Suprapubic skin (tissue), 4 donors: ENCODE measurements at regions not wholly inside any gene's neighbourhood (a gene's known extent, or its start where the extent isn't known, plus 50 kb on each side); places are given as distances from the start of the nearest gene placed in this dataset.

Experiments
- DNase-seq, 2 donors: peaks; one replicate each; pipeline ENCODE4 v3.0.0-alpha.2; 2019; ENCODE audit warnings: low spot score in 2 of 2
- H3K27ac ChIP-seq: fragments of 200-600 bp; sonication (generic); one replicate; pipeline ENCODE4 v1.5.1; 2019
- H3K27me3 ChIP-seq: fragments of 200-600 bp; sonication (generic); one replicate; pipeline ENCODE4 v1.5.1; 2019
- H3K36me3 ChIP-seq: fragments of 200-600 bp; sonication (generic); one replicate; pipeline ENCODE4 v1.5.1; 2019
- H3K4me1 ChIP-seq: fragments of 200-600 bp; sonication (generic); one replicate; pipeline ENCODE4 v1.5.1; 2019
- H3K4me3 ChIP-seq: fragments of 200-600 bp; sonication (generic); one replicate; pipeline ENCODE4 v1.5.1; 2019; ENCODE audit warnings: mild to moderate bottlenecking
- H3K9me3 ChIP-seq: fragments of 200-600 bp; sonication (generic); one replicate; pipeline ENCODE4 v1.5.1; 2019
- EP300 ChIP-seq: sonication (generic); formaldehyde crosslinking; IDR thresholded peaks from one replicate; pipeline ENCODE4 v1.6.1; 2017; ENCODE audit warnings: antibody characterized with exemption
- POLR2A ChIP-seq, 2 donors: fragments of 450-650 bp; IDR thresholded peaks; one replicate each; pipeline ENCODE4 v1.6.1; 2017; ENCODE audit warnings: antibody characterized with exemption in 2 of 2, mild to moderate bottlenecking in 2 of 2, moderate library complexity in 2 of 2
- POLR2AphosphoS5 ChIP-seq, 3 donors: sonication (generic); formaldehyde crosslinking; IDR thresholded peaks; one replicate each; pipeline ENCODE4 v1.6.1; 2017; ENCODE audit warnings: antibody characterized with exemption in 3 of 3
- WGBS: methylation state at CpG from one replicate; pipeline ENCODE4 v1.1.5; 2018; 5-methylcytosine and 5-hydroxymethylcytosine counted together
- TF ChIP-seq, protein P1 (sequence below), 2 donors: fragments of 200-600 bp in 1 of 2; fragments of 450-650 bp in 1 of 2; sonication (generic) in 1 of 2; IDR thresholded peaks; one replicate each; pipeline ENCODE4 v1.5.1; 2016 to 2019; ENCODE audit warnings: antibody characterized with exemption in 2 of 2, mild to moderate bottlenecking in 1 of 2, moderate library complexity in 1 of 2

- TF ChIP-seq POLR2AphosphoS5 (IDR thresholded peaks at IDR 0.05) (no peak), POLR2A (IDR thresholded peaks at IDR 0.05) (no peak), EP300 (no peak)
- Histone ChIP-seq H3K4me3 (peak overlapping the region; percentile 23), H3K27ac (no peak overlapping the region), H3K4me1 (no peaks in the 10 kb centered on the region), H3K27me3 (no peaks in the 10 kb centered on the region), H3K9me3 (no peaks in the 10 kb centered on the region), H3K36me3 (no peaks in the 10 kb centered on the region)
- 42% methylated on average over 5 of the region's 5 CpGs for WGBS
- DNase-seq: no peak
Measured at GRCh38 chr7:18290223-18290622, 205.3 kb upstream of the HDAC9 start.

DNA sequence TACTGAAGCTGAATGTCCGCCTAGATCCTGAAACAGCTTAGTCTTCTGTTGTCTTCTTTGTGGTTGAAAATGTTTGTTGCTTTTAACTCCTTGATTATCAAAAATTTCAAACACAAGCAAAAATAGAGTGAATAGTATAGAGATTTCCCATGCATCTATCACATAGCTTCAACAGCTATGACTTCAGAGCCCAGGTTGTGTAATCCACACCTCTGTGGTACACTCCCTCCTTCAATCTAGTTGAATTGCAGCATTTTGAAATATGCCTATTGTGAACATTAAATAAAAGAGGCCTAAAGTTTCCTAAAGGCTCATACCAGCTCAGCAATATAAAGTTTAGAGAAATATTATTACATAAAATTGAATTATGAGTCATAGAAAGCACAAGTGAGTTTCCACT, 204.7 kb upstream of the HDAC9 start:
- no peak for DNase-seq
- H3K4me3 ChIP-seq: peak overlapping the region; percentile 23
- H3K9me3 ChIP-seq: no peaks in the 10 kb centered on the region
- H3K27ac ChIP-seq: no peak overlapping the region
- no peaks in the 10 kb centered on the region for H3K4me1 ChIP-seq
- 62% methylated on average over 1 of the region's 1 CpG for WGBS
- no peak for TF ChIP-seq POLR2AphosphoS5 (IDR thresholded peaks at IDR 0.05)
- TF ChIP-seq, protein P1, sequence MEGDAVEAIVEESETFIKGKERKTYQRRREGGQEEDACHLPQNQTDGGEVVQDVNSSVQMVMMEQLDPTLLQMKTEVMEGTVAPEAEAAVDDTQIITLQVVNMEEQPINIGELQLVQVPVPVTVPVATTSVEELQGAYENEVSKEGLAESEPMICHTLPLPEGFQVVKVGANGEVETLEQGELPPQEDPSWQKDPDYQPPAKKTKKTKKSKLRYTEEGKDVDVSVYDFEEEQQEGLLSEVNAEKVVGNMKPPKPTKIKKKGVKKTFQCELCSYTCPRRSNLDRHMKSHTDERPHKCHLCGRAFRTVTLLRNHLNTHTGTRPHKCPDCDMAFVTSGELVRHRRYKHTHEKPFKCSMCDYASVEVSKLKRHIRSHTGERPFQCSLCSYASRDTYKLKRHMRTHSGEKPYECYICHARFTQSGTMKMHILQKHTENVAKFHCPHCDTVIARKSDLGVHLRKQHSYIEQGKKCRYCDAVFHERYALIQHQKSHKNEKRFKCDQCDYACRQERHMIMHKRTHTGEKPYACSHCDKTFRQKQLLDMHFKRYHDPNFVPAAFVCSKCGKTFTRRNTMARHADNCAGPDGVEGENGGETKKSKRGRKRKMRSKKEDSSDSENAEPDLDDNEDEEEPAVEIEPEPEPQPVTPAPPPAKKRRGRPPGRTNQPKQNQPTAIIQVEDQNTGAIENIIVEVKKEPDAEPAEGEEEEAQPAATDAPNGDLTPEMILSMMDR (IDR thresholded peaks at IDR 0.05): no peak
- no peak for TF ChIP-seq POLR2A (IDR thresholded peaks at IDR 0.05)
- TF ChIP-seq EP300: no peak
- no peaks in the 10 kb centered on the region for H3K36me3 ChIP-seq
- no peaks in the 10 kb centered on the region for H3K27me3 ChIP-seq

GRCh38 chr7:18292584-18292983, 203.0 kb upstream of the HDAC9 start:
- no peaks in the 10 kb centered on the region for H3K4me1 ChIP-seq
- H3K9me3 ChIP-seq: no peaks in the 10 kb centered on the region
- no peak overlapping the region for H3K4me3 ChIP-seq
- H3K36me3 ChIP-seq: no peaks in the 10 kb centered on the region
- 72% methylated on average over 2 of the region's 2 CpGs for WGBS
- H3K27me3 ChIP-seq: no peaks in the 10 kb centered on the region
- DNase-seq: no peak
- no peak overlapping the region for H3K27ac ChIP-seq
- TF ChIP-seq POLR2A (IDR thresholded peaks at IDR 0.05) (no peak), EP300 (no peak), POLR2AphosphoS5 (IDR thresholded peaks at IDR 0.05) (no peak)
- TF ChIP-seq, protein P1 (IDR thresholded peaks at IDR 0.05): no peak

GRCh38 chr7:18293759-18294158, 201.8 kb upstream of the HDAC9 start:
- 95% methylated on average over 2 of the region's 2 CpGs for WGBS
- H3K27me3 ChIP-seq: no peaks in the 10 kb centered on the region
- DNase-seq: no peak
- H3K9me3 ChIP-seq: no peaks in the 10 kb centered on the region
- no peaks in the 10 kb centered on the region for H3K4me1 ChIP-seq
- no peak overlapping the region for H3K27ac ChIP-seq
- no peak overlapping the region for H3K4me3 ChIP-seq
- H3K36me3 ChIP-seq: no peaks in the 10 kb centered on the region
- TF ChIP-seq, protein P1 (IDR thresholded peaks at IDR 0.05): no peak
- no peak for TF ChIP-seq POLR2AphosphoS5 (IDR thresholded peaks at IDR 0.05)
- no peak for TF ChIP-seq POLR2A (IDR thresholded peaks at IDR 0.05)
- no peak for TF ChIP-seq EP300

GRCh38 chr7:18294411-18294810, 201.1 kb upstream of the HDAC9 start:
- no peak for DNase-seq
- H3K27me3 ChIP-seq: no peaks in the 10 kb centered on the region
- 83% methylated on average over 4 of the region's 4 CpGs for WGBS
- H3K4me1 ChIP-seq: no peaks in the 10 kb centered on the region
- H3K4me3 ChIP-seq: no peak overlapping the region
- H3K9me3 ChIP-seq: no peaks in the 10 kb centered on the region
- H3K36me3 ChIP-seq: no peaks in the 10 kb centered on the region
- TF ChIP-seq POLR2AphosphoS5 (IDR thresholded peaks at IDR 0.05): no peak
- TF ChIP-seq EP300: no peak
- TF ChIP-seq, protein P1 (IDR thresholded peaks at IDR 0.05): no peak
- no peak for TF ChIP-seq POLR2A (IDR thresholded peaks at IDR 0.05)
- no peak overlapping the region for H3K27ac ChIP-seq

DNA sequence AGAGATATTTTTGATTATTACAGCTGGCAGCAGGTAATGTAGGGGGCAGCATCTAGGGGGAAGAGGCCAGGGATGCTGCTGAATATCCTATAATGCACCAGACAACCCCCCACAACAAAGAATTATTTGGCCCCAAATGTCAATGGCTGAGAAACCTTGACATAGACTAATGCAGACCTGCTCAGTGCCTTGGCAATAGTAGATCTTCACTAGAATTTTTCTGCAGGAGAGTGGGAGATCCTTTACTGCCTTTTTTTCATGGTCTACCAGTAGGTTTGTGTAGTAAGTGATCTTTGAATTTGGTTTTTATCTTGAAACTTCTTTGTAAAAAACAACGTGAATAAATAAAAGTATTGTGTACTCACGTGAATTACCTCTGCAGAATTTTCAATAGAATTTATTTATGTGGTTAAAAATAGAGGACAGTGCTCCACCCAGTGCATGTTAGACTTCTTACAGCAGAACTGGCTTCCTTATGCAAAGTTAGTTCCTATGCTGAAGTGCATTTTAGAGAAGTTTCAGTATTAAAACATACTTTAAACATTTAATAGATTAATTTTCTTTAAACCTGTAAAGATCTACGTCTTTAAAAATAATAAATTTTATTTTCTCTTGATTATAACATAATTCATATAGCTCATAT, 199.6 kb upstream of the HDAC9 start:
- no peaks in the 10 kb centered on the region for H3K36me3 ChIP-seq
- no peaks in the 10 kb centered on the region for H3K4me1 ChIP-seq
- no peaks in the 10 kb centered on the region for H3K9me3 ChIP-seq
- no peak overlapping the region for H3K4me3 ChIP-seq
- 59% methylated on average over 3 of the region's 3 CpGs for WGBS
- no peak for TF ChIP-seq POLR2A (IDR thresholded peaks at IDR 0.05)
- no peak for TF ChIP-seq POLR2AphosphoS5 (IDR thresholded peaks at IDR 0.05)
- H3K27ac ChIP-seq: no peak overlapping the region
- DNase-seq: no peak
- no peaks in the 10 kb centered on the region for H3K27me3 ChIP-seq
